GM13976 (cell line): ENCODE measurements at regions not wholly inside any gene's neighbourhood (a gene's known extent, or its start where the extent isn't known, plus 50 kb on each side); places are given as distances from the start of the nearest gene placed in this dataset.

Experiments
- DNase-seq: peaks from one replicate; pipeline ENCODE4 v3.0.0; 2012; ENCODE audit warnings: low spot score
- in situ Hi-C: fragments of 300-500 bp; cut with MboI; formaldehyde crosslinking; loops from one replicate; pipeline ENCODE4 v1.12.0; 2022; ENCODE audit warnings: low sequenced_read_pairs, mixed read lengths, inconsistent platforms; ENCODE audit not compliant: unreplicated experiment
- TF ChIP-seq, protein P1 (sequence below): IDR thresholded peaks from 2 replicates; pipeline ENCODE4 v1.5.1; 2012; ENCODE audit warnings: borderline replicate concordance, mild to moderate bottlenecking; ENCODE audit not compliant: insufficient read depth; ENCODE audit errors: extremely low read depth, missing control alignments, control extremely low read depth

DNA sequence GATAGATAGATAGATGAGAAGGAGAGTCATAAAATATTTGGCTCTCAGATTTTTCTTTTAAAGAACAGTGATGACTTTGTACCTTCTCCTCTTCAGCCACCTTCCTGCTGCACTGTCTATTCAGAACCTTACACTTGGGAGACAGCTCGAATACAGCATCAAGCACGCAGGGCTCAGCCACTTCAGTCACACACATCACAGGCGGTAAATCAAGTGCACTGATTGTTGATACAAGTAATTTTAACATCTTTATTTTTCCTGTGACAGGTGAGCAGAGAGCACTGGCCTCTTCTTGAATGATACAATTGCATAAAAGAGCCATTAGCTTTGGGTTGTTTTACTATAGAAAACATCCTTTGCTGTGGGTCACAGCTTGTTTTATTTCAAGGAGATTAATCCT is 1118.5 kb upstream of the EYS start:
- in situ Hi-C loops, result no loop called here
- TF ChIP-seq, protein P1, sequence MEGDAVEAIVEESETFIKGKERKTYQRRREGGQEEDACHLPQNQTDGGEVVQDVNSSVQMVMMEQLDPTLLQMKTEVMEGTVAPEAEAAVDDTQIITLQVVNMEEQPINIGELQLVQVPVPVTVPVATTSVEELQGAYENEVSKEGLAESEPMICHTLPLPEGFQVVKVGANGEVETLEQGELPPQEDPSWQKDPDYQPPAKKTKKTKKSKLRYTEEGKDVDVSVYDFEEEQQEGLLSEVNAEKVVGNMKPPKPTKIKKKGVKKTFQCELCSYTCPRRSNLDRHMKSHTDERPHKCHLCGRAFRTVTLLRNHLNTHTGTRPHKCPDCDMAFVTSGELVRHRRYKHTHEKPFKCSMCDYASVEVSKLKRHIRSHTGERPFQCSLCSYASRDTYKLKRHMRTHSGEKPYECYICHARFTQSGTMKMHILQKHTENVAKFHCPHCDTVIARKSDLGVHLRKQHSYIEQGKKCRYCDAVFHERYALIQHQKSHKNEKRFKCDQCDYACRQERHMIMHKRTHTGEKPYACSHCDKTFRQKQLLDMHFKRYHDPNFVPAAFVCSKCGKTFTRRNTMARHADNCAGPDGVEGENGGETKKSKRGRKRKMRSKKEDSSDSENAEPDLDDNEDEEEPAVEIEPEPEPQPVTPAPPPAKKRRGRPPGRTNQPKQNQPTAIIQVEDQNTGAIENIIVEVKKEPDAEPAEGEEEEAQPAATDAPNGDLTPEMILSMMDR, result no peak
- no peak for DNase-seq

DNA sequence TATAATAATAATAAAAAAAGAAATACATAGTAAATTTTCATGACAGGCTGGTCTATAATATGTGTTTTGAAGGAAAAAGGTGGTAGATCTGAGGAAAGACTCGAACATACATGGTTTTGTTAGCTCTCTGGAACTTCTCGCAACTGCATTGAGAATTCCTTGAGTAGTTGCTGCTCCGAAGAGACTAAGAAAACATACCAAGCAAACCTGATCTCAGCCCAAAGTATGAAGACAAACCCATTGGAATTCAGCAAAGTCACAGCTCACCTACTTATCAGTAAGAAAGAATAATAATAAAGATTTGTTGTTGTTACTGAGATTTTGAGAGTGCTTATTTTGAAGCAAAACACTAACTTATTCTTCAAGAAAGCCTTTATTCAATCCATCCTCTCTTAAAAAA is 1107.1 kb upstream of the EYS start:
- TF ChIP-seq, protein P1, result no peak

DNA sequence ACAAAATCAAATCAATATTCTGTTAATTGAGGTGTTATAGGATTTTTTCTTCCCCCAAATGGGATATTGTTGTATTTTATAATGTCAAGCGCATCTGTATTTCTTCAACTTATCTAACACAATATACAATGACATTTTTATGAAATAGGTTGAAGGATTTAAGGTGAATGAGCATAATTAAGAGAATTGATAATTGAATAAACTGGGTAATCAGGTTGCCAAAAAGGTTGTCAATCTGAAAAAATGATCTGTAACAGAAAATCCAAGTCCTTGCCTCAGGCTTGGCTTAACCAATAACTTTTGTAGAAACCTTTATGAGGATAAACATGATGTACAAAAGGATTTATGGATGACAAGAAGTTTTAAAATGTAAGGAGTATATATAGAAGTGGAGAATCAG is 1101.7 kb upstream of the EYS start:
- in situ Hi-C loops, result no loop called here
- no peak for DNase-seq

More for the DNA sequence above, 1107.1 kb upstream of the EYS start:
- in situ Hi-C loops, result no loop called here
- no peak for DNase-seq

GRCh38 chr6:66796987-66797386 is 1090.0 kb upstream of the EYS start:
- in situ Hi-C loops, result no loop called here
- TF ChIP-seq, protein P1, result no peak
- no peak for DNase-seq

More for the DNA sequence above, 1101.7 kb upstream of the EYS start:
- TF ChIP-seq, protein P1, result no peak

DNA sequence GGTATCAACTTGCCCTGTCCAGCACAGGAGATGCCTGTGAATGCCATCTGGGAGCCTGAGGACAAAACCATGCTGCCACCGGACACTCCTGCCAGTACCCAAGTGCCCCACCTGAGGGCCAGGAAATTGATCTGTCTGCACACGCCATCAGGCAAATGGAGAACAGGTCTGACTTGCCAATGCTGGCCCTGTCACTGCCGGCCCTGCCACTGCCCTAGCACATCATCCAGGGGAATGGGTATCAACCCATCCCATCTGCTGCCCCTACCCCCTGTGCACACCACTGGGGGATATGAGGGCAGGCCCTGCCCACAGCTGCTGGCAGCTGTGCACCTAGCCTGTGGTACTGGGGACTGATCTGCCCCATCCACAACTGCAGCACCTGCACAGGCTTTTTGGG is 1081.6 kb upstream of the EYS start:
- TF ChIP-seq, protein P1, result no peak
- in situ Hi-C loops, result no loop called here
- no peak for DNase-seq

GRCh38 chr6:66772800-66773199 is 1065.8 kb upstream of the EYS start:
- in situ Hi-C loops, result no loop called here
- DNase-seq, result no peak

DNA sequence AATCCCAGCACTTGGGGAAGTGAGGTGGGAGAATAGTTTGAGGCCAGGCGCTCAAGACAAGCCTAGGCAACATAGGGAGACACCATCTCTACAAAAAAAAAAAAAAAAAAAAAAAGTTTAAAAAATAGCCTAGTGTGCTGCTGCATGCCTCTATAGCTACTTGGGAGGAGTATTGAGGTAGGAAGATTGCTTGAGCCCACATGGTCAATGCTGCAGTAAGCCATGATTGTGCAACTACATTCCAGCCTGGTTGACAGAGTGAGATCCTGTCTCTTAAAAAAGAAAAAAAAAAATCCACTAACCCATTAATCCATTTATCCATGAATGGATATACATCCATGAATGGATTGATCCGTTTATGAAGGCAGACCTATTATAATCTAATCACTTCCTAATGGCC is 1064.6 kb upstream of the EYS start:
- DNase-seq, result no peak
- TF ChIP-seq, protein P1, result no peak
- in situ Hi-C loops, result no loop called here

More at GRCh38 chr6:66772800-66773199, 1065.8 kb upstream of the EYS start:
- TF ChIP-seq, protein P1, result no peak
